ENCODE measurements at regions not wholly inside any gene's neighbourhood (a gene's known extent, or its start where the extent isn't known, plus 50 kb on each side); places are given as distances from the start of the nearest gene placed in this dataset.
"Not testable (repeated sequence)": the region's sequence is repeated elsewhere in the genome, so short reads cannot be mapped to it uniquely, and the experiment has no call there.

DNA sequence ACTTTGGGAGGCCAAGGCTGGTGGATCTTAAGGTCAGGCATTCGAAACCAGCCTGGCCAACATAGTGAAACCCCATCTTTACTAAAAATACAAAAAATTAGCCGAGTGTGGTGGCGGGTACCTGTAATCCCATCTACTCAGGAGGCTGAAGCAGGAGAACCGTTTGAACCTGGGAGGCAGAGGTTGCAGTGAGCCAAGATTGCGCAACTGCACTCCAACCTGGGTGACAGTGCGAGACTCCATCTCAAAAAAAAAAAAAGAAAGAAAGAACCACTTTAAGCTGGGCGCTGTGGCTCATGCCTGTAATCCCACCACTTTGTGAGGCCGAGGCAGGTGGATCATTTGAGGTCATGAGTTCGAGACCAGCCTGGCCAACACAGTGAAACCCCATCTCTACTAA, 119.8 kb upstream of the NETO1 start:
- DNase-seq (ENCODE audit: low read depth, low spot score); in situ Hi-C loops (cut with HindIII; ENCODE audit: low pct_unique_long_range_greater_than_20kb, low sequenced_read_pairs): not testable (repeated sequence)

DNA sequence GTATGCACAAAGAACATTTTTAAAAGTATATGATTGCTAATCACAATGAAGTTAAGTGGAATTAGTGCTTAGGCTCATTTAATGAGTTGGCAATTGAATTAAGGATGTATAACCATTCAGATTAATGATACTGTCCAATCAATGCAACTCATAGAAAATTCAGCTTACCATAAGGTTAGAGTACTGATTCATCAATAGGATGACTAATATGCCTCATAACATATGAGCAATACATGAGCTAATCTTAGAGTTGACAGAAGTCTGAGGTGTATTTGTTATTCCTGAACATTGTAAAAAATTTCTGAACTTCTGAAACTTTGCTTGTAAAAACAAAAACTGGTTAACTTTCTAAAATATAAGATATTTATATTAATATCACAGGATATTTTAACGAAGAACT, 118.3 kb upstream of the NETO1 start:
- in situ Hi-C loops (cut with HindIII; ENCODE audit: low pct_unique_long_range_greater_than_20kb, low sequenced_read_pairs) = no loop called here
- no peak for DNase-seq (ENCODE audit: low read depth, low spot score)

DNA sequence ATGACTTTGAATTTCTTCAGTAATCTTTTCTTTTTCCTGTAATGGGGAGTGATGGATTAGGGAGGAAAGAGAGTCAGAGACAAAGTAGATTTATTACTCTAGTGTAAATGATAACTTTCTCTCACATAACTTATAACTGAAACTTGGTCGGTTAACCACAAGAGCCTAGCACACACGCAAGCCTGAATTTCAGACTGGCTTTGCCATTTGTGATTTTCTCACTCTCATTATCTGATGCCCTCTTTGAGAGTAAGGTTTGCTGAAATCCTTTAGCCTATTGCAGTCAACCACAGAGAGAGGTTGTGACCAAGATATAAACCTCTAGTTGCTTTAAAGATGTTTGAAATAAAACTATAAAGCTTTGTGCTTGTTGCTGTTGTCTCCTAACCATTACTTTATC, 117.9 kb upstream of the NETO1 start:
- in situ Hi-C loops (cut with HindIII; ENCODE audit: low pct_unique_long_range_greater_than_20kb, low sequenced_read_pairs) = no loop called here
- no peak for DNase-seq (ENCODE audit: low read depth, low spot score)

DNA sequence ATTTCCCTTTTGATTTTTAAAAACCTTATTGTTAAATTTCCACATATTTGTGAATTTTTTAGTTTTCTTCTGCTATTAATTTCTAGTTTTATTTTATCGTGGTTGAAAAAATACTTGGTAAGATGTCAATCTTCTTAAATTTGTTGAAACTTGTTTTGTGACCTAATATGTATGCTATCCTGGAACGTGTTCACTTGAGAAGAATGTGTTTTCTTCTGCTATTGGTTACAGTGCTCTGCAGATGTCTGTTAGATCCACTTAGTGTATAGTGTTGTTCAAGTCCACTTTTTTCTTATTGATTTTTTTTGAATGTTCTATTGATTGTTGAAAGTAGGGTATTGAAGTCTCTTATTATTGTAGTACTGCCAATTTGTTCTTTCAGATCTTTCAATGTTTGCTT, 116.5 kb upstream of the NETO1 start:
- no peak for DNase-seq (ENCODE audit: low read depth, low spot score)
- in situ Hi-C loops (cut with HindIII; ENCODE audit: low pct_unique_long_range_greater_than_20kb, low sequenced_read_pairs) = no loop called here

DNA sequence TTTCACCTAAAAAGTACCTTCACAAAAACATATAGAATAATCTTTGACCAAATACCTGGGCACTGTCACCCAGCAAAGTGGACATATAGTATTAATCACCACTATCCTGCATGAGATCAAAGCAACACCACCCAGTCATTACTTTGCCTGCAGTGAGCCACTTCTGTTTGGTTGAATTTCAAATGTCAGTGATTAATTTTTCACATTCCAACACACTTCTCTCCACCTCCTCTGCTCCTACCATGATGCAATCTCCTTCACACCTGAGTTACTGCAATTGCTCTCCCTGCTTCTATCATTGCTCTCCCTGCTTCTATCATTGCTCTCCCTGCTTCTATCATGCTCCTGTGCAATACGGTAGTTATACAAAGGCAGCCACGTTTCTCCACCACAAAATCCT, 106.1 kb upstream of the NETO1 start:
- DNase-seq (ENCODE audit: low read depth, low spot score) = no peak
- in situ Hi-C loops (cut with HindIII; ENCODE audit: low pct_unique_long_range_greater_than_20kb, low sequenced_read_pairs) = no loop called here

DNA sequence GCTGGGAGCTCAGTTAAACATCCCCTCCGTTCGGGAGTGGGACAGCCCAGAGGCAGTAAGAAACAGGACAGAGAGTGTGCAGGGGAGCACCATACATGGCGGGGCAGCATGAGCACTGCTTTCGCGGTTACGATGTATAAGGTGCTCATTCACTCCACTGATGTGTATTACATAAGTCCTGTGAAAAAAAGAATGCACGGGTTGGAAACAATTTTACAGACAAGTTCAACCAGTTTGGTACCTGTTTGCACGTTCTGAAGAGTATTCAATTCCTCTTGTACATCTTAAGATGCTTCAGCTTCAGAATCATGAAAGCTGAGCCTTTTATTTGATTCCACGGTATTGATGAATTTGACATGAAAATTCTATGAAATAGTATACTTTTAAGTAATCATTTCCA, 97.8 kb upstream of the NETO1 start:
- no peak for DNase-seq (ENCODE audit: low read depth, low spot score)
- in situ Hi-C loops (cut with HindIII; ENCODE audit: low pct_unique_long_range_greater_than_20kb, low sequenced_read_pairs) = no loop called here

DNA sequence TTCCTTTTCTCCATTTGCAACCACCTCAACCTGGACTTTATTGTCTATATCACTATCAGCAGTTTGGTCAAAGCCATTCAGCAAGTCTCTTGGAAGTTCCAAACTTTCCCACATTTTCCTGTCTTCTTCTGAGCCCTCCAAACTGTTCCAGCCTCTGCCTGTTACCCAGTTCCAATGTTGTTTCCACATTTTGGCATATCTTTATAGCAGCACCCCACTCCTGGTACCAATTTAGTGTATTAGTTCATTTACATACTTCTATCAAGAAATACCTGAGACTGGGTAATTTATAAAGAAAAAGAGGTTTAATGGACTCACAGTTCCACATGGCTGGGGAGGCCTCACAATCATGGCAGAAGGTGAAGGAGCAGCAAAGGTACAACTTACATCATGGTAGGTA, 90.4 kb upstream of the NETO1 start:
- DNase-seq (ENCODE audit: low read depth, low spot score); in situ Hi-C loops (cut with HindIII; ENCODE audit: low pct_unique_long_range_greater_than_20kb, low sequenced_read_pairs): not testable (repeated sequence)

DNA sequence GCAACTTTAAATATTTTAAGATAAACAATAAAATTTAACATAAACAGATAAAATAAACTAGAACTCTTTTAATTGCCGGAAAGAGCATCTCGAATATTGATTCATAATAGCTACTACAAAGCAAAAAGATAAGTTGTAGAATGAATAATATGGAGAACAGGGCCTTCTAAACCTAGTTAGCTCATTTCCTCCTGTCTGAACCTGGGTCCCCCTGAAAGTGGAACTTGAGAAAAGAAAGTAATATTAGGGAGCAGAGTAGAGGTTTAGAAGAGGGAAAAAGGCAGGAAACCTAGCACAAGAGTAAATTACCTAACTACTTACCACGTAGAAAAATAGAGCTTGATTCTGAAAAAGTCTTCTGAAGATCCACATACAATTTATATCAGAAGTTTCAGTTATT, 80.7 kb upstream of the NETO1 start:
- in situ Hi-C loops (cut with HindIII; ENCODE audit: low pct_unique_long_range_greater_than_20kb, low sequenced_read_pairs) = no loop called here
- no peak for DNase-seq (ENCODE audit: low read depth, low spot score)

DNA sequence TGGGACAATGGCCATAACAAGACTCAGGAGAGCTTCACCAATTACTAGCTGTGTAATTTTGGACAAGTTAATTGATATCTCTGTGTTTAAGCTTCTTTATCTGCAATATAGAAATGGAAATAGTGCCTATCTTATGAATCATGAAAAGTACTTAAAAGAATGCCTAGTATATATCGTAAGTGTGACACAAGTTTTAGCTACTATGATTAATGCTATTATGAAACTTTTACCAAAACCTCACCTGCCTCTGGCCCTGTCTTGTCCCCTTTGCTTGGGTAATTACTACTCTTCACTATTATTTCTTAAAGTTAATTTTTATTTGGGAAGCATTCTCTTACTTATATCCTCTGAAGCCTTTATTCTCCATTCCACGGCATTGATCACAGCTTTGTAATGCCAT, 75.0 kb upstream of the NETO1 start:
- in situ Hi-C loops (cut with HindIII; ENCODE audit: low pct_unique_long_range_greater_than_20kb, low sequenced_read_pairs) = no loop called here
- DNase-seq (ENCODE audit: low read depth, low spot score) = no peak

DNA sequence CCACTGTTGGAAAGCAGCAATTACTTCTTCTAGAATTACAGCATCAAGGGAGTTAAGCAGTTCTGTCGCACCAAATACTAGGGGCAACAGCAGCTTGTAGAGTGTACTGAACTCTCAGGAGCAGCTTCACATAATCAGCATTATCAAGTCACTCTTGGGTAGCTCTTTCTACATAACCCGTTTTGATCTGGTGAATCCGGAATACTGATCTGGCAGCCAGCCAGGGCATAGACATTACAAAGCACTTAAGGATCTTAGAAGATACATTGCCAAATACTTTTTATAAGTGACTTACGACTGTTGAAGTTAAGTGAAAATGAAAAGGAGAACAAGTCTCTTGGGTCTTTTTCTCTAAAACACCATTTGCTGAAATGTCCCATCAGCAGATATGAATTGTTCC, 73.2 kb upstream of the NETO1 start:
- DNase-seq (ENCODE audit: low read depth, low spot score) = no peak
- in situ Hi-C loops (cut with HindIII; ENCODE audit: low pct_unique_long_range_greater_than_20kb, low sequenced_read_pairs) = no loop called here

DNA sequence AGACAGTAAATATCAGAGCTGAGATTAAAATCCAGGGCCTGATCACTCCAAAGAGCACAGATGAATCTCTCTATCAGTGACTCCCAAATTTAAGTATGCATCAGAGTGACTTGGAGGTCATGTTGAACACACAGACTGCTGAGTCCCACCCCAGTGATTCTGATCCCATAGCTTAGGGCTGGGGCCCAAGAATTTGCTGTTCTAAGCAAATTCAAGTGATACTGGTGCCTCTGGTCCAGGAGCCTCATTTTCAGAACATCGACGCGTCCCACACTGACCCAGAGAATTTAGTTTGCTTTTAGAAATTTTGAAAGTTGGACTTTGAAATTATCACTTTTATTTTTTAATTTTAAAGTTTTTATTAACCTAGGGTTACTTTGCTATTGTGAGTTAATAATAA, 72.7 kb upstream of the NETO1 start:
- in situ Hi-C loops (cut with HindIII; ENCODE audit: low pct_unique_long_range_greater_than_20kb, low sequenced_read_pairs) = no loop called here
- DNase-seq (ENCODE audit: low read depth, low spot score) = no peak

DNA sequence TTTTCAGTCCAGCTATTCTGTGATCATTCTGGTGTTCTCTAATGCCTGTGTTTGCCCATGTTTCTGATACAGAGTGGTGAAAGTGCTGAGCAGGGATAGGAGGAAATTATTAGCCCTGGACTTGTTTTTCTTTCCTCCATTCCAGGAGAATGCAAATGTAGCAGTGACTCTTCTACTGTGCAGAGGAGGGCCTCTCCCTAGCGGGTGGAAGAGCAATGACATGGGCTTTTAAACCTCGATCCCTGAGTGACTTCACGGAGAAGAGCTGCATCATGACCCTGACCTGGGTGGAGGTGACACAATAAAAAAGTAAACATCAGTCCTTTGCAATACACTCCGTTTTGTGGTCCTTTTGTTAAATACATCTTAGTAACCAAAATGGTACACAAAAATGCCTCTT, 68.0 kb upstream of the NETO1 start:
- no peak for DNase-seq (ENCODE audit: low read depth, low spot score)
- in situ Hi-C loops (cut with HindIII; ENCODE audit: low pct_unique_long_range_greater_than_20kb, low sequenced_read_pairs) = no loop called here

DNA sequence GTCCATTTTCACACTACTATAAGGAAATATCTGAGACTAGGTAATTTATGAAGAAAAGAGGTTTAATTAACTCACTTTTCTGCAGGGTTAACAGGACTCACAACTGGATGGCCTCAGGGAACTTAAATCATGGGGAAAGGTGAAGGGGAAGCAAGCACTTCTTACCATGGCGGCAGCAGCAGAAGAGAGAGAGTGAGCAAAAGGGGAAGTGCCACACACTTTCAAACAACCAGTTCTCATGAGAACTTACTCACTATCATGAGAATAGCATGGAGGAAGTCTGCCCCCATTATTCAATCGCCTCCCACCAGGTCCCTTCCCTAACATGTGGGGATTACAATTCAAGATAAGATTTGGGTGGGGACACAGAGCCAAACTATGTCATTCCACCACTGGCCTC, 55.1 kb upstream of the NETO1 start:
- in situ Hi-C loops (cut with HindIII; ENCODE audit: low pct_unique_long_range_greater_than_20kb, low sequenced_read_pairs) = no loop called here
- no peak for DNase-seq (ENCODE audit: low read depth, low spot score)

Small RNA genes in the stretch of these regions (small RNA-seq; reads per million reads assigned to genes)
- gene RN7SL401P = 0 to 0.05 reads per million in 2 experiments
